HG03103 (cell line): ENCODE measurements at regions not wholly inside any gene's neighbourhood (a gene's known extent, or its start where the extent isn't known, plus 50 kb on each side); places are given as distances from the start of the nearest gene placed in this dataset.
"Not testable (repeated sequence)": the region's sequence is repeated elsewhere in the genome, so short reads cannot be mapped to it uniquely, and the experiment has no call there.

Experiments
- ATAC-seq: cut with Tn5 transposase; IDR thresholded peaks from one replicate; pipeline ENCODE4 v1.9.1; 2021; ENCODE audit warnings: low read depth; ENCODE audit not compliant: unreplicated experiment

DNA sequence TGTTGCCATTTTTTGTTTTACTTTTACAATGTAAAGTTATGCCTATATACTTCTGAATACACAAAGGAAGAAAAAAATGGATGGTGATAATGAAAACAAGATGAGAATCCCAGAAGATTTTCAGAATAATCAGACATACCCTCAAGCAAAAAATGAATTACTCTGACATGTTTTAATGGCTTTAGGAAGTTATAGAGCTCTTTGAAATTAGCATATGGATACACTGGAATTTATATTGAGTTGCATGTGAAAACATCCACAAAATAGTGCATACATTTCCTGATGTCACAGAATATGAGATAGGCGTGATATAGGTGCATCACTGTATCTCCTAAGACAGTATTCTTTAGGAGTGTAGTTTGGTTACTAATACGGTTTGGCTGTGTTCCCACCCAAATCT lies 351.3 kb downstream of the SLC7A11 start:
- ATAC-seq: no peak

DNA sequence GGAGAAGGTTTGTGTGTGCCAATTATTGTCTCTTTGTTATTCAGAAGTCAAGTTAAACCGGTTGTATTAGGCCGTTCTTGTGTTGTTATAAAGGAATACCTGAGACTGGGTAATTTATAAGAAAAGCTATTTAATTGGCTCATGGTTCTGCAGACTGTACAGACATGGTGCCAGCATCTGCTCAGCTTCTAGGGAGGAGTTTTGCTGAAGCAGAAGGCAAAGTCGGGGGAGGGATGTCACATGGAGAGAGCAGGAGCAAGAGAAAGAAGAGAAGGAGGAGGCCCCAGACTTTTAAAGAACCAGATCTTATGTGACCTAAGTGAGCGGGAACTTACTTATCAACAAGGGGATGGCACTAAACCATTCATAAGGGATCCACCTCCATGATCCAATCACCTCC lies 349.3 kb upstream of the PCDH18 start:
- ATAC-seq: no peak

DNA sequence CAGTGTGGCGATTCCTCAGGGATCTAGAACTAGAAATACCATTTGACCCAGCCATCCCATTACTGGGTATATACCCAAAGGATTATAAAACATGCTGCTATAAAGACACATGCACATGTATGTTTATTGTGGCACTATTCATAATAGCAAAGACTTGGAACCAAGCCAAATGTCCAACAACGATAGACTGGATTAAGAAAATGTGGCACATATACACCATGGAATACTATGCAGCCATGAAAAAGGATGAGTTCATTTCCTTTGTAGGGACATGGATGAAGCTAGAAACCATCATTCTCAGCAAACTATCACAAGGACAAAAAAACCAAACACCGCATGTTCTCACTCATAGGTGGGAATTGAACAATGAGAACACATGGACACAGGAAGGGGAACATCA lies 335.8 kb upstream of the PCDH18 start:
- not testable (repeated sequence) for ATAC-seq

DNA sequence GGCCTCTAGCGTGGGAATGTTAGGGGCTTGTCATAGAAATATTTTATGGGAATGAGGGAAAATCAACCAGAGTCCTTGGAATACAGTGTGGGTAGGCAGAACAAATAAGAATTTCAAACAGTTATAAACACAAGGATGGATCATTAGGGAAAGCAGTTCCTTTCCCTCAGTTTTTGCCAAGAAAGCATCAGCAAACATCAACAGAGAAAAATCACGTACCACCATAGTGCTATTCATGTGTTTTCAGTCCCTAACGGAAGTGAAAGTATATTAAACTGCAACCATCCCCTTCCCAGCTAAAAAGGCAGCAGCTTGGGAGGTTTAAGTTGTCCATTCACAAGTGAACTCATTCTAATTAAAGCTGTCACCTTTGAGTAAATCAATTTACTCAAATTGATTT lies 334.4 kb upstream of the PCDH18 start:
- ATAC-seq: no peak

DNA sequence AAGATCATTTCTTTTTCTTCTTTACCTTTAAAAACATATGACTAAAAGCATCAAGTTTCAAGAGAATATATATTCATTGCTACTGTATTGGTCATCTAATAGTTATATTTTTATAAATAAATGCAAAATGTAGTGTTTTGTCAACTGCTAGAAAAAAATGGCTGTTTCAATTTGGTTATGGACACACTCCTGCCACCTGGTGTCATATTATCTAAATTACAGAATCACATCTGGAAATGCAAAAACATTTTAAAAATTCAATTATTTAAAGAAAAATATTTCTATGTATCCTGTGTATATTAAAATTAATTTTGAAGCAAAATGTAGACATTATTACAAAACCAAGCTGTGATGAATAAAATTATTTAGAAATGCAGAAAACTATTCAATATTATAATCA lies 329.4 kb upstream of the PCDH18 start:
- ATAC-seq: no peak

DNA sequence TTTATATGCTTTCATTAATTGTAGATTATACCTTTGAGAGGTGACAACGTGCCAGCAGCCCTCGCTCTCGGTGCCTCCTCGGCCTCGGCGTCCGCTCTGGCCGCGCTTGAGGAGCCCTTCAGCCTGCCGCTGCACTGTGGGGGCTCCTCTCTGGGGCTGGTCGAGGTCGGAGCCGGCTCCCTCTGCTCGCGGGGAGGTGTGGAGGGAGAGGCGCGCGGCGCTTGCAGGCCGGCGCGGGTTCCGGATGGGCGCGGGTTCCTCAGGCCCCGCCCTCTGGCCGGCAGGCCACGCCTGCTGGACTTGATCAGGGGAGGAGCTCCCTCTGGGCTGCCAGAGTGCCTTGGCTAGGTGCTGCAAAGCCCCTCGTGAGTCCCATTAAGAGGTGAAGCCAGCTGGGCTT lies 321.1 kb upstream of the PCDH18 start:
- no peak for ATAC-seq

DNA sequence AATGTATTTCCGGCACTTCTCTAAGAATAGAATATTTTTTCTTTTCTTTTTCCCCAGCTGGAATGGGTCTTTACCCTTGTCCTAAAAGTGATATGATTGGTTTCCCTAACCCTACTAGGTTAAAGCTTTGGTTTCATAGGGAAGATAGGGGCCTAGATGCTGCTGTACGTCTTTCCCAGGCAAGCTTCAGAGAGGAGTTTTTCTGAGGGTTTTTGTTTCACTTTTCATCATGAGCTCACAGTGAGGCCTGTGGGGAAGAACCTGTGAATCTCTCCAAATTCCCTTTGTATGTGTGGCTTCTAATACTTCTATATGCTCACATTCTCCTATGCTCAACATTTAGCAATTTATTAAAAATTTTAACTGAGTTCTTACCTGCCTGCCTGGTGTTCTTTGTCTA lies 320.0 kb upstream of the PCDH18 start:
- ATAC-seq: no peak

DNA sequence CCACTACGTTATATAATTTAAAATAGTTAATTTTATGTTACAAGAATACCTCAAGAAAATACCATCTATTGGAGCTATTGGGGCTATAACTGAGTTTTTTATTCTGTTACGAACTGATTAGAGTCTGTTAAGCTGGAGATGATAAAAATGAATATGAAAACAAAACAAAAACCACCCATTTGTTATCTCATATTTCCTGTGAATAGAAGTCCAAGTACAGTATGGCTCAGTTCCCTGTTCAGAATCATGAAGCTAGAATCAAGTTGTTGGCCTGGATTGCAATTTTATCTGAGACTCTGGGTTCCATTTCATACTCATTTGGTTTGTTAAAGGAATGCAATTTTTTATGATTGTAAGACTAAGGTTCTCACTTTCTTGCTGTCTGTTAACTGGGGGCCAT lies 319.1 kb upstream of the PCDH18 start:
- no peak for ATAC-seq

DNA sequence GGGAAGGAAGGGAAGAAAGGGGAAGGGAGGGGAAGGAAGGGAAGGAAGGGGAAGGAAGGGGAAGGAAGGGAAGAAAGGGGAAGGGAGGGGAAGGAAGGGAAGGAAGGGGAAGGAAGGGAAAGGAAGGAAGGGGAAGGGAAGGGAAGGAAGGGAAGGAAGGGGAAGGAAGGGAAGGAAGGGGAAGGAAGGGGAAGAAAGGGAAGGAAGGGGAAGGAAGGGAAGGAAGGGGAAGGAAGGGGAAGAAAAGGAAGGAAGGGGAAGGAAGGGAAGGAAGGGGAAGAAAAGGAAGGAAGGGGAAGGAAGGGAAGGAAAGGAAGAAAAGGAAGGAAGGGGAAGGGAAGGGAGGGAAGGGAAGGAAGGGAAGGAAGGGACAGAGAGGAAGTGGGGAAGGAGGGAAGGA lies 295.7 kb upstream of the PCDH18 start:
- ATAC-seq: not testable (repeated sequence)

DNA sequence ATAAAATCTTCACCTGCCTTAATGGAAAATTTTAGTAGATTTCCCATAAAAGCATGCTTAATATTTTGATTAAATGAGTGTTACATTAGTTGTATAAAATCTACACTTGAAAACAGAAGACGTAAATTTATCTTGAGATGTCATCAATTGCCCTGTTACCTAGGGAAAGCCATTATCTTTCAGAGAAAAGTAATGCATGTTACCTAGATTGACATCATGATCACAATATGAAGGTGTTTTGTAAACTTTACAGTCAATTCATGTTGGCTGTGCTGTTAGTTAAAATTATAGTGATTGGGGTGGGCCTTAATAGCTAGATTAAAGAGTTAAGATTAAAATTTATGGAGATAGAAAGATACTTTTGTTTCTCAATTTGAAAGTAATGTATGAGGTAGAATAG lies 293.2 kb upstream of the PCDH18 start:
- ATAC-seq: no peak

DNA sequence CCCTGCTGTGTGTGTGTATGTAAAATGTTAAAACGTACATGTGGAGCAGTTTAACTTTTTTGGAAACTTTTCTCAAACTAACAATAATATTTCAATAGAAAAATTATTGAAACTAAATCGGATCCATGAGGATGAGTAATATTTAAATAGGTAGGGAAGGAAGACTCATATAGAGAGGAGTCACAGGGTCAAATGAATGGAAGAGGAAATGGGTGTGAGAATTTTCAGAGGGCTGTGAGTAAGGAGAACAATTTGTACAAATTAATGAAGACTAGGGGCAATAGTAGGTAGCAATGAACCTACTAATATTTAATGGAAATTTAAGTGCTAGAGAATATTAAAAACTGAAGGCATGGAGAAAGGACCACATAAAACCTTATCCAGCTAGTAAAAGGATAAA lies 290.7 kb upstream of the PCDH18 start:
- no peak for ATAC-seq

DNA sequence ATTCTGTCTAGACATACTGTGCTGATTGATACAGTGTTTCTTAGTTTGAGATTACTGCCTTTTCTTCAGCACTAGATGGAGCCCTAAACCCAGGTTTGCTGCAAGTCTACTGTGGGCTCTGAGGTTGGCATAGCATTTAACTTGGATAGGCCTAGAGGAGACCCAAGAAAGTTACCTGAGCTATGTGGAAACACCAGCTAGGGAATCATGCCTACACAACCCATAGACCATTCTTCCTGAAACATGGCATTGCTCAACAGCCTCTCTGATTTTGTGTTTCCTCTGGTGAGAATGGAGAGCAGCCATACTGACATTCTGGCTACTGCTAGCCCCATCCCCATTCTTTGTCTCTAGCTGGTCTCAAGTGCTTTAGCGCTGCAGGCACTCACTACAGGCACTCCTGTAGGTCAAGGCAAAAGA lies 287.7 kb upstream of the PCDH18 start:
- ATAC-seq: peak; percentile 79

DNA sequence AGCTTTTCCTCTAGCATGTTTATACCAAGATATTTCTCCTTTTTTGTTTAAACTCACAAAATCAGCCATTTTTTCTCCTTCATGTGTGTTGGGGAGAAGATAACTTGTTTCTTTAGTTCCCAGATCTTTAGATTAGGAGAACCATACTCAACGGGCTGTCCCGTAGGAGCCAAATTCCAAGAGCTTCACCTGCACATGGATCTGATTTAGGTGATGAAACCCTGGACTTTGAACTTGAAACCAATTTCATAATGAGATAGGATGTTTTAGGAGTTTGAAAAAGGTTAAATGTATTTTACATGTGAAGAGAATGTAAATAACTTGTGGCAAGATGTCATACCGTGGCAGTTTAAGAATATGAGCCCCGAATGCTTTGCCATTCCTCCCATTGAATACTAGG lies 280.0 kb upstream of the PCDH18 start:
- ATAC-seq: no peak

DNA sequence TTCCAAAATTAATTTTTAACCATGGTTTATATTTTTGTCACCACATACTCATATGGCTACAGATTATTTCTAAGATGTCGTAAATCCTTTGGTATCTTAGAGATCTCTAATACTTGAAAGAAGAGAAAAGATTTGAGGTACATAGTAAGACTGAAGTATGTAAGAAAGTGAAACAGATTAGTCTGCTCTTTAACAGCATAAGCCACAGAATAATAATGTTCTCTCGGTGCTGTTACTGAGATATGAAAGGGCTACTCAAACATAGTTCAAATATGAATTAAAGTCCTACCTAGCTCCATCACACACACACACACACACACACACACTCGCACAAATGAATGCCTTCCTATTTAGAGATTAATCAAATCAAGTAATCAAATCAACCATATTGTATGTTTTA lies 274.1 kb upstream of the PCDH18 start:
- no peak for ATAC-seq

DNA sequence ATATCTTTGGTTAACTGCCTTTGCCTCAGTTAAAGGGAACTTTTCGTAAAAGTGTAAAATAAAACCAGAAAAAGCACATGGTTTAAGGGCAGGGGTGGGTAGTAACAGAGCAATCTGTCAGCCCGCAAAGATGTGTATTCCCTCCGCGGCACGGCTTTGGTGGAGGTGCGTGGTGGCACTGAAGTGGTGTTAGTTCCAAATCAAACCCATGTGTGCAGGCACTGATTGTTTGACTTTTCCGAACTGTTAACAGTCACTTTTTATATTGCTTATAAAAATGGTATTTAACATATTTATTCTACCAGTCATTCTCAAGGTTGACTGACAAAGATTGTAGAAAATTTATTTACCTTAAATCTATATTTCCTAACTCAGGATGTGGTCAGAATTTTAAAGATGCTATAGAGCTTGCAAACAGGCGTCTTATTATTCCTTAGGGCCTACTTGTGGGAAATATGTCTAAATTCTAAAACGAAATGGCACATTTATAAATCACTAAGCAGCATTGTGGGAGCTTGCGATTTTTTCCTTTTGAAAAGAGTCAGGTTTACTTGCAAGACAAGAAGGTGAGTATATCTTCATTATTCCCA lies 272.7 kb upstream of the PCDH18 start:
- no peak for ATAC-seq

DNA sequence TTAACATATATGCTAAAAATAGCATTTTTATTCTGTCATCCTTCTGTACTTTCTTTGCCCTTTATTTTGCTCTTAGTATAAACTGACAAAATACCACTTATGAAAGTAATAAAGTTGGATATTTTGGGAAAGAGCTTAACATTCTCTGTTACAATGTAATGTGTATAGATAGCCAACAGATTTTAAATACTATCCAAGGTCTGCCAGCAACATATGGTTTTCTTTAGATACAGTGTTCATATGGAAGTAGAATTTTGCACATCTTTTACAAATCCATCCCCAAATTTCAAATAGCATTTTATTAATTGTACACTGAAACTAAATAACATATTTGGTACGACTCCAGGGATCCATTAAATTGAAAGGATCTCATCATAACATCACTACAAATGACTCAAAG lies 268.6 kb upstream of the PCDH18 start:
- ATAC-seq: no peak

DNA sequence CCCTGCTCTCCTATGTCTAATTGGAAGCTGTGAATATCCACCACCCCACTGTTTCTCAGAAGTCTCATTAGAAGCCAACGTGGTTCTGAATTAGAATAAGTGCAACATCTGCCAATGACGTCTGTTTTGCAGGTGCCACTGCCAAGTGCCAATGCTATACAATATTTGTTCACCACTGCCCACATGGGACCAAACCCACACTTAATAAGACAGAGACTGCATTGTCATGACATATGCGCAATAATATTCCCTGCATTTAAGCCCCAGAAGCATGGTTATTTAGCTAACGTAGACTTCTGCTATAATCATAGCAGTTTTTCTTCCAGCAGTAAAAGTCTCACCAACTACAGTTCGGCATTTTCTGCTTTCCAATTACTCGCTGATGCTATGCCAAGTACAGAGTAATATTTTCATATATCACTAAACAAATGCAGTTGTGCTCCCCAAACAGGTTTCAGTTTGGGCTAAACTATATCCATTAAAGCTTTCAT lies 262.5 kb upstream of the PCDH18 start:
- no peak for ATAC-seq

DNA sequence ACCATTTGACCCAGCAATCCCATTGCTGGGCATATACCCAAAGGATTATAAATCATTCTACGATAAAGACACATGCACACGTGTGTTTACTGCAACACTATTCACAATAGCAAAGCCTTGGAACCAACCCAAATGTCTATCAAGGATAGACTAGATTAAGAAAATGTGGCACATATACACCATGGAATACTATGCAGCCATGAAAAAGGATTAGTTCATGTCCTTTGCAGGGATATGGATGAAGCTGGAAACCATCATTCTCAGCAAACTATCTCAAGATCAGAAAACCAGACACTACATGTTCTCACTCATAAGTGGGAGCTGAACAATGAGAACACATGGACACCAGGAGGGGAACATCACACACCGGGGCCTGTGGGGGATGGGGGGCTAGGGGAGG lies 257.0 kb upstream of the PCDH18 start:
- ATAC-seq: not testable (repeated sequence)

DNA sequence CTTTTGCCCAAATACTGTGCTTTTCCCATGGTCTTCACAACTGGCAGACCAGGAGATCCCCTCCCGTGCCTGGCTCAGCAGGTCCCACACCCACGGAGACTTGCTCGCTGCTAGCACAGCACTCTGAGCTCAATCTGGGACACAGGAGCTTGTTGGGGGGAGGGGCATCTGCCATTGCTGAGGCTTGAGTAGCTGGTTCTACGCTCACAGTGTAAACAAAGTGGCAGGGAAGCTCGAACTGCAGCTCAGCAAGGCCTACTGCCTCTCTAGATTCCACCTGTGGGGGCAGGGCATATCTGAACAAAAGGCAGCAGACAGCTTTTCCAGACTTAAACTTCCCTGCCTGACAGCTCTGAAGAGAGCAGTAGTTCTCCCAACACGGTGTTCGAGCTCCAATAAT lies 251.6 kb upstream of the PCDH18 start:
- ATAC-seq: not testable (repeated sequence)

DNA sequence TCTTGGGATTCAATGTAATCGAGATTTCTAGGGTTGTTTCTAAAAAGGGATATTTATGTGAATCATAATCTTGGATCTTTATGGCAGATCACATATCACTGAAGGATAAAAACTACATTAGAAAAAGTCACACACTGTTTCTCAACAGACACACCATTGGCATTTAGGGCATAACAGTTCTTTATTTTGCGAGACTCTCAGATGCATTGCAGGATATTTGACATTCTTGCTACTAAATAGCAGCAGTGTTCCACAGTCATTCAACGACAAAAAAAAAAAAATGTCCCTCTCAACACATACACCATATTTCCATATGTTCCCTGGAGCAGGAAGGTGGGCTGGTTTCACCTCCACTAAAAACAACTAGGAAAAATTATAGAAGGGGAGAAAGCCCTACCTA lies 243.4 kb upstream of the PCDH18 start:
- no peak for ATAC-seq

DNA sequence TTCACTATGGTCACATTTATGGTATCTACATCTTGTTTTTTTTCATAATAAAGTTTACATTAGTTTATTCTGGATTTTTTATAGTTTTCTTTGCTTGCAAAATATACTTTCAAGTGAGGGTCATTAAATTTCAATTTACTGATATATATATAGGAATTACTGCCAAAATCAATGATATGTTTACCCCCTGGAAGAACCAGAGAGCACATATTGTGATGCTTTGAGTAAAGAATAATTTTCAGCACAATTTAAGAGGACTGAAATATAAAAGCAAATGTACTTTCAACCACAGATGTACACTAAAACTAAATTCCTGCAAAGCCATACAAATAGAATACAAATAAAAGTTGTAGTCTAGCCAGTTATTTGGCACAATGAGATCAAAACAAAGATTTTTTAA lies 242.2 kb upstream of the PCDH18 start:
- ATAC-seq: no peak

DNA sequence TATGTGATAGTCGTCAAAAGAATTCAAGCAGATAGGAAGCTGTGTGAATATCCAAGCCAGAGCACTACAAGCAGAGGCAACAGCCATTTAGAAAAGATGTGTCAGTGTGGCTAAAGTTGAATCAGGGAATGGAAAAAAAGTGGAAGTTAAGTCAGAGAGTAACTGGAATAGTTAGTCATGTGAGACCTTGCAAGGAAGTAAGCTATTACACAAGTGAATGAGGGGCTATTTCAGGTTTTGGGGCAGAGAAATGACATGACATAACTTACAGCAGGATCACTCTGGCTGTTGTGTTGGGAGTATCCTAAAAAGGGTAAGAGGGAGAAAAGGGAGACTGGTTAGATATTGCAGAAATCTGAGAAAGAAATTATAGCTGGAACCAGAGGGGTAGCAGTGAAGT lies 236.6 kb upstream of the PCDH18 start:
- ATAC-seq: no peak

DNA sequence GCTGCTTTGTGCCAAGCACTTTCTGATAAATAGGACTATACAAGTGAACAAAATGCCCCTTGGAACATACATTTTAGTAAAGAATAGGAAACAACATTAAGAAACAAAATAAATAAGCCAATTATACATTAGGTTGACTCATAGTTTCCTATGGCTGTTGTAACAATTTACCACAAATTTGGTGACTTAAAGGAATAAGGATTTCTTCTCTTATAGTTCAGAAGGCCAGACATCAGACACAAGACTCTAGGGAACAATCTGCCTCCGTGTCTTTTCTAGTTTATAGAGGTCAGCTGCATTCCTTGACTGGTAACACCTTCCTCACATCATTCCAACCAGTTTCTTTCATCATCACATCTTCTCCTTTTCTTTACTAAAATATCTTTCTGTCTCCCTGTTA lies 235.9 kb upstream of the PCDH18 start:
- no peak for ATAC-seq
